HL-60 (cell line): ENCODE measurements at regions not wholly inside any gene's neighbourhood (a gene's known extent, or its start where the extent isn't known, plus 50 kb on each side); places are given as distances from the start of the nearest gene placed in this dataset.
A peak's percentile ranks its signal among the peaks of the same experiment; 100 is the strongest.

Experiments
- CTCF ChIP-seq: IDR thresholded peaks from one replicate; pipeline ENCODE4 v1.5.1; 2011; ENCODE audit warnings: low read length, control low read depth, inconsistent platforms; ENCODE audit not compliant: insufficient read depth
- POLR2AphosphoS5 ChIP-seq: IDR thresholded peaks from 2 replicates; pipeline ENCODE4 v1.6.1; 2012; ENCODE audit warnings: low read depth

GRCh38 chr4:11720292-11720691 is 291.6 kb upstream of the HS3ST1 start:
- TF ChIP-seq CTCF (peak; percentile 19), POLR2AphosphoS5 (no peak)
